GM23248 (cell line): ENCODE measurements at regions not wholly inside any gene's neighbourhood (a gene's known extent, or its start where the extent isn't known, plus 50 kb on each side); places are given as distances from the start of the nearest gene placed in this dataset.

Experiments used
- DNase-seq: peaks from one replicate; pipeline ENCODE4 v3.0.0-alpha.2; 2015
- H2AFZ ChIP-seq: fragments of 200-600 bp; sonication (generic); 2 replicates; pipeline ENCODE4 v1.6.1; 2016; ENCODE audit warnings: antibody characterized with exemption
- H3F3A ChIP-seq: fragments of 200-600 bp; sonication (generic); 2 replicates; pipeline ENCODE4 v1.6.1; 2016; ENCODE audit warnings: mild to moderate bottlenecking, antibody characterized with exemption, mixed run types; ENCODE audit not compliant: insufficient read depth
- H3K27ac ChIP-seq: fragments of 200-600 bp; sonication (generic); 2 replicates; pipeline ENCODE4 v1.5.1; 2016; ENCODE audit warnings: mild to moderate bottlenecking
- H3K27me3 ChIP-seq: fragments of 200-600 bp; sonication (generic); replicated peaks from 2 replicates; pipeline ENCODE4 v1.6.1; 2016; ENCODE audit warnings: mild to moderate bottlenecking; ENCODE audit not compliant: insufficient read depth
- H3K36me3 ChIP-seq: fragments of 200-600 bp; sonication (generic); 2 replicates; pipeline ENCODE4 v1.6.1; 2016; ENCODE audit warnings: low read depth, mild to moderate bottlenecking
- H3K4me1 ChIP-seq: fragments of 200-600 bp; sonication (generic); 2 replicates; pipeline ENCODE4 v1.6.1; 2016; ENCODE audit warnings: mild to moderate bottlenecking; ENCODE audit not compliant: insufficient read depth
- H3K4me2 ChIP-seq: fragments of 200-600 bp; sonication (generic); one replicate; pipeline ENCODE4 v1.6.1; 2016; ENCODE audit warnings: mild to moderate bottlenecking; ENCODE audit not compliant: unreplicated experiment
- H3K4me3 ChIP-seq: fragments of 200-600 bp; sonication (generic); 2 replicates; pipeline ENCODE4 v1.5.1; 2016; ENCODE audit warnings: mild to moderate bottlenecking
- H3K79me2 ChIP-seq: fragments of 200-600 bp; sonication (generic); 2 replicates; pipeline ENCODE4 v1.6.1; 2016; ENCODE audit warnings: mild to moderate bottlenecking; ENCODE audit not compliant: insufficient read depth
- H3K9ac ChIP-seq: fragments of 200-600 bp; sonication (generic); 2 replicates; pipeline ENCODE4 v1.6.1; 2016; ENCODE audit warnings: mild to moderate bottlenecking
- H3K9me2 ChIP-seq: fragments of 200-600 bp; sonication (generic); 2 replicates; pipeline ENCODE4 v1.6.1; 2016; ENCODE audit warnings: mixed run types, mild to moderate bottlenecking, moderate library complexity; ENCODE audit not compliant: insufficient read depth
- H3K9me3 ChIP-seq: fragments of 200-600 bp; sonication (generic); one replicate; pipeline ENCODE4 v1.6.1; 2017; ENCODE audit warnings: low read depth
- H4K20me1 ChIP-seq: fragments of 200-600 bp; sonication (generic); 2 replicates; pipeline ENCODE4 v1.6.0; 2016; ENCODE audit not compliant: insufficient read depth
- EZH2 ChIP-seq: fragments of 200-600 bp; sonication (generic); IDR thresholded peaks from 2 replicates; pipeline ENCODE4 v1.6.1; 2018; ENCODE audit warnings: antibody characterized with exemption, mild to moderate bottlenecking; ENCODE audit not compliant: insufficient read depth, poor library complexity, severe bottlenecking
- EZH2phosphoT487 ChIP-seq: fragments of 200-600 bp; sonication (generic); IDR thresholded peaks from 2 replicates; pipeline ENCODE4 v1.6.1; 2018; ENCODE audit warnings: antibody characterized with exemption, moderate library complexity, mild to moderate bottlenecking, low read depth; ENCODE audit not compliant: insufficient read depth
- WGBS, 2 experiments: methylation state at CpG; one replicate each; pipeline ENCODE4 v1.1.6; 2015 to 2017; ENCODE audit warnings: low lambda C conversion rate in 2 of 2, low coverage in 1 of 2; ENCODE audit errors: missing lambda C conversion rate in 2 of 2; 5-methylcytosine and 5-hydroxymethylcytosine counted together
- in situ Hi-C: fragments of 300-500 bp; cut with MboI; formaldehyde crosslinking; loops from 2 replicates; pipeline ENCODE4 v1.15.0; 2020

- H3K9me2 ChIP-seq: 0 out of 2 replicates have a peak, but pooled peaks cover 3% of the 10 kb centered on the region
- H3K36me3 ChIP-seq: no peaks in the 10 kb centered on the region
- H3K27me3 ChIP-seq: no peaks in the 10 kb centered on the region
- no peaks in the 10 kb centered on the region for H4K20me1 ChIP-seq
- no peaks in the 10 kb centered on the region for H3K9me3 ChIP-seq
- H3K4me1 ChIP-seq: peaks cover 15% of the 10 kb centered on the region
- no peak overlapping the region for H3K4me3 ChIP-seq
- no peak for TF ChIP-seq EZH2
- TF ChIP-seq EZH2phosphoT487: no peak
- DNase-seq: peak; percentile 9
- H3K27ac ChIP-seq: no peak overlapping the region
- H3K9ac ChIP-seq: no peak overlapping the region
- peaks cover 8% of the 10 kb centered on the region for H3F3A ChIP-seq
- H3K4me2 ChIP-seq: no peak overlapping the region
- in situ Hi-C loops: no loop called here
- WGBS, 2 experiments: 67 to 89% methylated on average over 5 of the region's 5 CpGs
- no peak overlapping the region for H2AFZ ChIP-seq
- no peaks in the 10 kb centered on the region for H3K79me2 ChIP-seq
These were observed 343.1 kb upstream of the DAB2 start for GRCh38 chr5:39767916-39768315.

DNA sequence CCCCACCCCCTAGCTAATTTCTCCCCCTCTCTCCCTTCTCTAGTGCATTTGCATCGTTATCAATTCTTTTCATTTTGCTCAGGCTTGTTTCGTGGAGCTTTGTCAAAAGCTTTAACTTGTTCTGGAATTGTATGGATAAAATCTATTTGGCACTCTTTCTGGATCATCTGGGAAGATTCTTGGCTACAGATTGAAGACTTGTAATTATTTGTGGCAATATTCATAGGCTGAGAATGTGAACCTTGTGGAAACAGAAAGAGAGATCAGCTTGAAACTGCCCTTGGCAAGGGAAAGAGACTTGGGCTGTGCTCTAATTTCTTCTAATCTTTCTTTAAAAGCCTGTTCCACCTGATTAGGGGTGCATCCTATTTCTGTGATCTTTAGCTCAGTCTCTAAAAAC, 340.6 kb upstream of the DAB2 start:
- H3K4me1 ChIP-seq: peaks cover 27% of the 10 kb centered on the region
- H3K9me3 ChIP-seq: no peaks in the 10 kb centered on the region
- H3K27me3 ChIP-seq: no peaks in the 10 kb centered on the region
- in situ Hi-C loops: no loop called here
- H3K79me2 ChIP-seq: no peaks in the 10 kb centered on the region
- 6 to 10% methylated on average over 2 of the region's 2 CpGs for WGBS, 2 experiments
- H3K9me2 ChIP-seq: 0 out of 2 replicates have a peak, but pooled peaks cover 3% of the 10 kb centered on the region
- TF ChIP-seq EZH2phosphoT487: no peak
- no peak for TF ChIP-seq EZH2
- peak overlapping the region; percentile 24; the same call in 1 of the 2 replicates for H3K9ac ChIP-seq
- no peaks in the 10 kb centered on the region for H3K36me3 ChIP-seq
- H3F3A ChIP-seq: peaks cover 25% of the 10 kb centered on the region
- peak overlapping the region; percentile 67 for H3K4me2 ChIP-seq
- peak; percentile 73 for DNase-seq
- H4K20me1 ChIP-seq: no peaks in the 10 kb centered on the region
- peak overlapping the region; percentile 13 for H3K27ac ChIP-seq
- no peak overlapping the region; the same call in 1 of the 2 replicates for H3K4me3 ChIP-seq
- H2AFZ ChIP-seq: 0 out of 2 replicates have a peak overlapping the region, but pooled peaks have one; percentile 33

- in situ Hi-C loops: no loop called here
- DNase-seq: no peak
- Histone ChIP-seq H3K9me3 (no peaks in the 10 kb centered on the region), H3K27ac (no peak overlapping the region), H2AFZ (no peak overlapping the region), H3K36me3 (no peaks in the 10 kb centered on the region), H3K4me2 (no peak overlapping the region), H3K79me2 (no peaks in the 10 kb centered on the region), H3K9me2 (0 out of 2 replicates have a peak, but pooled peaks cover 3% of the 10 kb centered on the region), H4K20me1 (no peaks in the 10 kb centered on the region), H3F3A (peaks cover 38% of the 10 kb centered on the region), H3K4me3 (no peak overlapping the region), H3K4me1 (peaks cover 41% of the 10 kb centered on the region), H3K9ac (no peak overlapping the region), H3K27me3 (no peaks in the 10 kb centered on the region)
- TF ChIP-seq EZH2phosphoT487 (no peak), EZH2 (no peak)
- 98 to 99% methylated on average over 3 of the region's 3 CpGs for WGBS, 2 experiments
These were observed 338.0 kb upstream of the DAB2 start for GRCh38 chr5:39762761-39763160.

DNA sequence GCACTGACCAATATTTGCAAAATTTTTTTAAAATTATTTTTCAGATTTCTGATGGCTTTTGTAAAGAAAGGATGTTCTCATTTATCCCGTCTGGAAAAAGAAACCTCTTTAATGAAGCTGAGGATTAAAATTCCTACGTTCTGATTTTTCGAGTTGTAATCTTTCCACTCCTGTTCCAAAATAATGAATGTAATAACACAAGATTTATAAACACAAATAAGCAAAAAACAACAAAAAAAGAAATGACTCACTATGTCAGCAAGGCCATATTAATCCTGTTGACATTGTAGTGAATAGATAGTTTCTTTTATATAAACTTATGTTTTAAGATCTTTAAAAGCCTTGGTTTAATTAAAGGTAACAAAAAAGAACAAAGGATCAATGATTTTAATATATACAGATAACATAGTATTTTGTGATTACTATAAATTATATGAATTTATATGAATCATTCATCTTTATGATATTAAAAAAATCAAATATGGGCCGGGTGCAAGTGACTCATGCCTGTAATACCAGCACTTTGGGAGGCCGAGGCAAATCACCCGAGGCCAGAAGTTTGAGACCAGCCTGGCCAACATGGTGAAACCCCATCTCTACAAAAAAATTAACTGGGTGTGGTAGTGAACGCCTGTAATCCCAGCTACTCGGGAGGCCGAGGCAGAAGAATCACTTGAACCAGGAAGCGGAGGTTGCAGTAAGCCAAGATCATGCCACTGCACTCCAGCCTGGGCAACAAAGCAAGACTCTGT, 336.6 kb upstream of the DAB2 start:
- peak overlapping the region; percentile 64 for H3K4me2 ChIP-seq
- WGBS, 2 experiments: 19 to 20% methylated on average over 10 of the region's 10 CpGs
- H3F3A ChIP-seq: peaks cover 45% of the 10 kb centered on the region
- TF ChIP-seq EZH2phosphoT487 (no peak; the same call in 1 of the 2 replicates), EZH2 (no peak)
- peak overlapping the region; percentile 96 for H3K27ac ChIP-seq
- DNase-seq: no peak
- H4K20me1 ChIP-seq: no peaks in the 10 kb centered on the region
- H3K4me3 ChIP-seq: peak overlapping the region; percentile 37
- H3K9me2 ChIP-seq: no peaks in the 10 kb centered on the region
- H3K79me2 ChIP-seq: no peaks in the 10 kb centered on the region
- in situ Hi-C loops: no loop called here
- H3K9me3 ChIP-seq: no peaks in the 10 kb centered on the region
- peak overlapping the region; percentile 77 for H3K9ac ChIP-seq
- peaks cover 49% of the 10 kb centered on the region for H3K4me1 ChIP-seq
- H3K36me3 ChIP-seq: no peaks in the 10 kb centered on the region
- no peaks in the 10 kb centered on the region for H3K27me3 ChIP-seq
- no peak overlapping the region; the same call in 1 of the 2 replicates for H2AFZ ChIP-seq
